C4-2B (cell line): ENCODE measurements at regions not wholly inside any gene's neighbourhood (a gene's known extent, or its start where the extent isn't known, plus 50 kb on each side); places are given as distances from the start of the nearest gene placed in this dataset.

Experiments used
- ZFX ChIP-seq: fragments of 450-650 bp; IDR thresholded peaks from 2 replicates; pipeline ENCODE4 v1.6.1; 2017
- TF ChIP-seq, protein P1 (sequence below): fragments of 450-650 bp; conservative IDR thresholded peaks from 2 replicates; pipeline ENCODE4 v1.5.1; 2017; ENCODE audit warnings: mild to moderate bottlenecking

DNA sequence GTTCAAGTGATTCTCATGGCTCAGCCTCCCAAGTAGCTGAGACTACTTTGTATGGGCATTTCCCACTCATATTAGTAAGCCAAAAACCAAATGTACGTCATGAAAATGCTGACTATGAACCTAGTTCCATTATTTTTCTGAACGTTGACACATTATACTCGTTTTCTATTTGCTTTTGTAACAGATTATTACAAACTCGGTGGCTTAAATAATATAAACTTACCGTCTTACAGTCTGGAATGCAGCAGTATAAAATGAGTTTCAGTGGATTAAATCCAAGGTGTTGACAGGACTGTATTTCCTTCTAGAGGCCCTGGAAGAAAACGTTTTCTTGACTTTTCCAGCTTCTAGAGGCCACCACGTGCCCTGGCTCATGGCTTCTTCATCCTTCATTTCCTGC, 517.0 kb downstream of the GADD45G start:
- TF ChIP-seq, protein P1, sequence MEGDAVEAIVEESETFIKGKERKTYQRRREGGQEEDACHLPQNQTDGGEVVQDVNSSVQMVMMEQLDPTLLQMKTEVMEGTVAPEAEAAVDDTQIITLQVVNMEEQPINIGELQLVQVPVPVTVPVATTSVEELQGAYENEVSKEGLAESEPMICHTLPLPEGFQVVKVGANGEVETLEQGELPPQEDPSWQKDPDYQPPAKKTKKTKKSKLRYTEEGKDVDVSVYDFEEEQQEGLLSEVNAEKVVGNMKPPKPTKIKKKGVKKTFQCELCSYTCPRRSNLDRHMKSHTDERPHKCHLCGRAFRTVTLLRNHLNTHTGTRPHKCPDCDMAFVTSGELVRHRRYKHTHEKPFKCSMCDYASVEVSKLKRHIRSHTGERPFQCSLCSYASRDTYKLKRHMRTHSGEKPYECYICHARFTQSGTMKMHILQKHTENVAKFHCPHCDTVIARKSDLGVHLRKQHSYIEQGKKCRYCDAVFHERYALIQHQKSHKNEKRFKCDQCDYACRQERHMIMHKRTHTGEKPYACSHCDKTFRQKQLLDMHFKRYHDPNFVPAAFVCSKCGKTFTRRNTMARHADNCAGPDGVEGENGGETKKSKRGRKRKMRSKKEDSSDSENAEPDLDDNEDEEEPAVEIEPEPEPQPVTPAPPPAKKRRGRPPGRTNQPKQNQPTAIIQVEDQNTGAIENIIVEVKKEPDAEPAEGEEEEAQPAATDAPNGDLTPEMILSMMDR: no peak
- no peak for TF ChIP-seq ZFX
